ENCODE measurements at regions not wholly inside any gene's neighbourhood (a gene's known extent, or its start where the extent isn't known, plus 50 kb on each side); places are given as distances from the start of the nearest gene placed in this dataset.

- H3K27ac ChIP-seq: no peak overlapping the region
- TF ChIP-seq ZFX (IDR thresholded peaks at IDR 0.05; ENCODE audit: borderline replicate concordance): no peak
Measured at GRCh38 chr21:38997051-38997842, 186.0 kb downstream of the PSMG1 start.

- TF ChIP-seq CTCF (IDR thresholded peaks at IDR 0.05) (no peak), ZFX (IDR thresholded peaks at IDR 0.05; ENCODE audit: borderline replicate concordance) (no peak)
- H3K27ac ChIP-seq: no peak overlapping the region
Measured at GRCh38 chr21:38996355-38996754, 186.9 kb downstream of the PSMG1 start.

- TF ChIP-seq ZFX (IDR thresholded peaks at IDR 0.05; ENCODE audit: borderline replicate concordance) (no peak), CTCF (IDR thresholded peaks at IDR 0.05) (no peak)
- no peak overlapping the region for H3K27ac ChIP-seq
Measured at GRCh38 chr21:38995731-38996130, 187.5 kb downstream of the PSMG1 start.

DNA sequence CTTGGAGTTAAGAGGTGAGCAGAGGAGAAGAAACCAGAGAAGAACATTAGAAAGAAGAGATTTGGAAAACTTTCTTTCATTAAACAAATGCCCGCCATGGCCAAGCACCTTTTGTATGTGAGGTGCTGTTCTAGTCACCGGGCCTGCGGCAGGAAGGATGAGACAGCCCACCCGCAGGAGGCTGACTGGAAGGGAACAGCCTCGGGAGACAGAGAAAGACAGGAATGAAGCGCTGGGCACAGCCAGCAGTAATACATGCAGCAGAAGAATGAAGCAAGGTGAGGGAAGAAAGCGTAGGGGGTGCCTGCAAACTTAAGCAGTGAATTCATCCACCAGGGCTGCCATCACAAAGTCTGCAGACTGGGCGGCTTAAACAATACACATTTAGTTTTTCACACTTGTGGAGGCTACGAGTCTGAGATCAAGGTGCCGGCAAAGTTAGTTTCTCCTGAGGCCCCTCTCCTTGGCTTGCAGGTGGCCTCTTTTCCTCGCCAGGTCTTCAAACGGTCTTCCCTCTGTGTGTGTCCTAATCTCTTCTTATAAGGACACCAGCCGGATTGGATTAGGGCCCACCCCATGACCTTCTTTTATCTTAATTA, 188.1 kb downstream of the PSMG1 start:
- TF ChIP-seq CTCF (IDR thresholded peaks at IDR 0.05) (no peak), ZFX (IDR thresholded peaks at IDR 0.05; ENCODE audit: borderline replicate concordance) (no peak)
- no peak overlapping the region for H3K27ac ChIP-seq

DNA sequence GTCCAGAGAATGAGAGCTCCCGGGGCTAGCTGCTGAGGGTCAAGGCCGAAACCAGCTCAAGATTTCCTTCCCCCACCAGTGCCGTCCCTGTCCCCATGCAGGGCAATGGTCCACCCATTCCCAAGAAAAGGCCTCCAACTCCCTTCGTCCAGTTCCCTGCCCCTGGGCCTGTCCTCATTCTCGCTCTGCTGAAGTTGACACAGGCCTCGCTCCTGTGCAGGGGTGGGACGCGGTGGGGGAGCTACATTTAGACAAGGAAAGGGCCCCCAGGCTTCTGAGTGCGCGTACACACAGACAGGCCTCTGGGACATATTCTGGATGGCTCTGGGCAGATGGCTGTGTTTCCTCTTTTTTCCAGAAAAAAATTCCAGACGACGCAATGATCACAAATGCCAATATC, 188.3 kb downstream of the ETS2 start:
- TF ChIP-seq CTCF (IDR thresholded peaks at IDR 0.05): no peak
- no peak for TF ChIP-seq ZFX (IDR thresholded peaks at IDR 0.05; ENCODE audit: borderline replicate concordance)
- H3K27ac ChIP-seq: no peak overlapping the region

DNA sequence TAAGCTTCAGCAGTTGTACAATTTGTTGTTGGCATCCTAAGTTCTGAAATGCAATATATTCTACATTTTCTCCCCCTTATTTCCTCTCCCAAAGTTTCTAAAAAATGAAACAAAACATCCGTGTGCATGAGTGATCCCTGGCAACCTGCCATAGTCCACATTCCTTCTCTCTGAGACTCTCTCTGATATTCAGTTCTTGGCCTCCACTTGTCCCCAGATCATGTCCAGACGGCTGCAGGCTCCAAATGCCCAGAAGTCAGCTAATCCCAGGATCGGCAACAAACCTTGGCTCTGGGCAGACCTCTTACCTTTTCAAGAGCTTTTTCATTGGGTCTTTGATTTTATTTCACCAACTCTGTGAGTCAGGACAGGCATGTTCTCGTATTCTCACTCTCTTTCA, 187.8 kb downstream of the ETS2 start:
- H3K27ac ChIP-seq: no peak overlapping the region
- TF ChIP-seq ZFX (IDR thresholded peaks at IDR 0.05; ENCODE audit: borderline replicate concordance) (no peak), CTCF (IDR thresholded peaks at IDR 0.05) (no peak)

- H3K27ac ChIP-seq: no peak overlapping the region
- TF ChIP-seq CTCF (IDR thresholded peaks at IDR 0.05) (no peak), ZFX (IDR thresholded peaks at IDR 0.05; ENCODE audit: borderline replicate concordance) (no peak)
Measured at GRCh38 chr21:38992737-38993136, 187.0 kb downstream of the ETS2 start.

Data from 22Rv1 (cell line).